ENCODE measurements at regions not wholly inside any gene's neighbourhood (a gene's known extent, or its start where the extent isn't known, plus 50 kb on each side); places are given as distances from the start of the nearest gene placed in this dataset.
A peak's percentile ranks its signal among the peaks of the same experiment; 100 is the strongest.

GRCh38 chr7:11252011-11252607 is 278.4 kb downstream of the PHF14 start:
- ATAC-seq (ENCODE audit: insufficient read depth, low FRiP score) (no peak), DNase-seq (no peak)
- no peaks in the 10 kb centered on the region for H3K27me3 ChIP-seq (ENCODE audit: control insufficient read depth in 3 of 3, insufficient read depth in 3 of 3, low read length in 2 of 3)
- peaks cover 0 to 2% (median 0%) of the 10 kb centered on the region in 5 donors for H3K4me1 ChIP-seq (ENCODE audit: control insufficient read depth in 5 of 5, insufficient read depth in 5 of 5, low read length in 5 of 5)
- 92 to 93% methylated on average over 4 of the region's 4 CpGs for WGBS, 2 donors
- no peak overlapping the region for H3K4me3 ChIP-seq
- no peaks in the 10 kb centered on the region for H3K36me3 ChIP-seq (ENCODE audit: control insufficient read depth in 4 of 4, insufficient read depth in 4 of 4, low read length in 4 of 4)
- TF ChIP-seq CTCF (IDR thresholded peaks at IDR 0.05; ENCODE audit: control extremely low read depth, extremely low read depth) = no peak
- no peak overlapping the region for H3K27ac ChIP-seq (ENCODE audit: low read depth in 1 of 2, low read length in 1 of 2)
- H3K9me3 ChIP-seq (ENCODE audit: control insufficient read depth in 4 of 4, insufficient read depth in 3 of 4, low read length in 3 of 4) = no peaks in the 10 kb centered on the region
- no peak overlapping the region for H3K9ac ChIP-seq (ENCODE audit: insufficient read depth in 1 of 2, low read length in 2 of 2)

- no peak overlapping the region for H3K4me3 ChIP-seq
- no peaks in the 10 kb centered on the region for H3K36me3 ChIP-seq (ENCODE audit: control insufficient read depth in 4 of 4, insufficient read depth in 4 of 4, low read length in 4 of 4)
- TF ChIP-seq CTCF (IDR thresholded peaks at IDR 0.05; ENCODE audit: control extremely low read depth, extremely low read depth) = no peak
- DNase-seq = peak in 1 of 3 donors; percentile 18
- H3K4me1 ChIP-seq (ENCODE audit: control insufficient read depth in 5 of 5, insufficient read depth in 5 of 5, low read length in 5 of 5) = peaks cover 0 to 2% (median 0%) of the 10 kb centered on the region in 5 donors
- no peak overlapping the region for H3K27ac ChIP-seq (ENCODE audit: low read depth in 1 of 2, low read length in 1 of 2)
- H3K9ac ChIP-seq (ENCODE audit: insufficient read depth in 1 of 2, low read length in 2 of 2) = no peak overlapping the region
- WGBS, 2 donors = 55% methylated on average over 3 of the region's 3 CpGs
- no peak for ATAC-seq (ENCODE audit: insufficient read depth, low FRiP score)
- H3K27me3 ChIP-seq (ENCODE audit: control insufficient read depth in 3 of 3, insufficient read depth in 3 of 3, low read length in 2 of 3) = no peaks in the 10 kb centered on the region
- H3K9me3 ChIP-seq (ENCODE audit: control insufficient read depth in 4 of 4, insufficient read depth in 3 of 4, low read length in 3 of 4) = no peaks in the 10 kb centered on the region
Measured at GRCh38 chr7:11252705-11253272, 279.1 kb downstream of the PHF14 start.

GRCh38 chr7:11256501-11256900 is 282.8 kb downstream of the PHF14 start:
- DNase-seq (no peak), ATAC-seq (ENCODE audit: insufficient read depth, low FRiP score) (no peak)
- H3K27me3 ChIP-seq (ENCODE audit: control insufficient read depth in 3 of 3, insufficient read depth in 3 of 3, low read length in 2 of 3) = no peaks in the 10 kb centered on the region
- H3K27ac ChIP-seq (ENCODE audit: low read depth in 1 of 2, low read length in 1 of 2) = no peak overlapping the region
- H3K4me3 ChIP-seq = no peak overlapping the region
- WGBS, 2 donors = 91 to 96% methylated on average over 4 of the region's 4 CpGs
- H3K4me1 ChIP-seq (ENCODE audit: control insufficient read depth in 5 of 5, insufficient read depth in 5 of 5, low read length in 5 of 5) = peaks cover 0 to 2% (median 0%) of the 10 kb centered on the region in 5 donors
- no peaks in the 10 kb centered on the region for H3K9me3 ChIP-seq (ENCODE audit: control insufficient read depth in 4 of 4, insufficient read depth in 3 of 4, low read length in 3 of 4)
- no peak for TF ChIP-seq CTCF (IDR thresholded peaks at IDR 0.05; ENCODE audit: control extremely low read depth, extremely low read depth)
- no peak overlapping the region for H3K9ac ChIP-seq (ENCODE audit: insufficient read depth in 1 of 2, low read length in 2 of 2)
- H3K36me3 ChIP-seq (ENCODE audit: control insufficient read depth in 4 of 4, insufficient read depth in 4 of 4, low read length in 4 of 4) = no peaks in the 10 kb centered on the region

GRCh38 chr7:11261470-11261869 is 287.8 kb downstream of the PHF14 start:
- peak in 1 of 3 donors; percentile 26 for DNase-seq
- ATAC-seq (ENCODE audit: insufficient read depth, low FRiP score) = no peak
- H3K27me3 ChIP-seq (ENCODE audit: control insufficient read depth in 3 of 3, insufficient read depth in 3 of 3, low read length in 2 of 3) = no peaks in the 10 kb centered on the region
- H3K4me1 ChIP-seq (ENCODE audit: control insufficient read depth in 5 of 5, insufficient read depth in 5 of 5, low read length in 5 of 5) = no peaks in the 10 kb centered on the region
- no peak overlapping the region for H3K9ac ChIP-seq (ENCODE audit: insufficient read depth in 1 of 2, low read length in 2 of 2)
- no peak for TF ChIP-seq CTCF (IDR thresholded peaks at IDR 0.05; ENCODE audit: control extremely low read depth, extremely low read depth)
- H3K9me3 ChIP-seq (ENCODE audit: control insufficient read depth in 4 of 4, insufficient read depth in 3 of 4, low read length in 3 of 4) = no peaks in the 10 kb centered on the region
- H3K4me3 ChIP-seq = no peak overlapping the region
- no peaks in the 10 kb centered on the region for H3K36me3 ChIP-seq (ENCODE audit: control insufficient read depth in 4 of 4, insufficient read depth in 4 of 4, low read length in 4 of 4)
- H3K27ac ChIP-seq (ENCODE audit: low read depth in 1 of 2, low read length in 1 of 2) = no peak overlapping the region

Measured in lung (tissue), 11 donors.